IMR-90 (cell line): ENCODE measurements at regions not wholly inside any gene's neighbourhood (a gene's known extent, or its start where the extent isn't known, plus 50 kb on each side); places are given as distances from the start of the nearest gene placed in this dataset.

Experiments
- BHLHE40 ChIP-seq: fragments of 150-350 bp; IDR thresholded peaks from 2 replicates; pipeline ENCODE4 v1.6.1; 2016; ENCODE audit warnings: mild to moderate bottlenecking, low read depth, low read length
- CEBPB ChIP-seq: IDR thresholded peaks from 2 replicates; pipeline ENCODE4 v1.6.1; 2012; ENCODE audit warnings: low read depth, low read length, improper control_type of control experiment
- CHD1 ChIP-seq: IDR thresholded peaks from 2 replicates; pipeline ENCODE4 v1.6.1; 2012; ENCODE audit warnings: low read depth, low read length, improper control_type of control experiment
- CTCF ChIP-seq: conservative IDR thresholded peaks from 2 replicates; pipeline ENCODE4 v1.5.1; 2012; ENCODE audit warnings: mild to moderate bottlenecking, low read depth, low read length, improper control_type of control experiment
- FOS ChIP-seq: fragments of 150-350 bp; IDR thresholded peaks from 2 replicates; pipeline ENCODE4 v1.6.1; 2016; ENCODE audit warnings: low read depth, low read length
- MXI1 ChIP-seq: IDR thresholded peaks from 2 replicates; pipeline ENCODE4 v1.6.1; 2012; ENCODE audit warnings: low read depth, mild to moderate bottlenecking, low read length, moderate library complexity, borderline replicate concordance
- NFE2L2 ChIP-seq: fragments of 150-350 bp; IDR thresholded peaks from 2 replicates; pipeline ENCODE4 v1.6.1; 2016; ENCODE audit warnings: low read depth, mild to moderate bottlenecking, low read length
- POLR2A ChIP-seq: IDR thresholded peaks from 2 replicates; pipeline ENCODE4 v1.6.1; 2012; ENCODE audit warnings: mild to moderate bottlenecking, low read depth, low read length
- RCOR1 ChIP-seq: IDR thresholded peaks from 2 replicates; pipeline ENCODE4 v1.6.1; 2012; ENCODE audit warnings: mild to moderate bottlenecking, low read length, improper control_type of control experiment; ENCODE audit not compliant: insufficient replicate concordance
- SMC3 ChIP-seq: fragments of 150-350 bp; IDR thresholded peaks from 2 replicates; pipeline ENCODE4 v1.6.1; 2016; ENCODE audit warnings: low read depth, mild to moderate bottlenecking, antibody characterized with exemption, low read length, moderate library complexity
- USF2 ChIP-seq: fragments of 150-350 bp; IDR thresholded peaks from 2 replicates; pipeline ENCODE4 v1.6.1; 2017; ENCODE audit warnings: mild to moderate bottlenecking, antibody characterized with exemption, low read length, low read depth
- TF ChIP-seq, protein P1 (sequence below): fragments of 150-350 bp; IDR thresholded peaks from 2 replicates; pipeline ENCODE4 v1.6.1; 2016; ENCODE audit warnings: low read depth, mild to moderate bottlenecking, low read length, moderate library complexity, borderline replicate concordance

DNA sequence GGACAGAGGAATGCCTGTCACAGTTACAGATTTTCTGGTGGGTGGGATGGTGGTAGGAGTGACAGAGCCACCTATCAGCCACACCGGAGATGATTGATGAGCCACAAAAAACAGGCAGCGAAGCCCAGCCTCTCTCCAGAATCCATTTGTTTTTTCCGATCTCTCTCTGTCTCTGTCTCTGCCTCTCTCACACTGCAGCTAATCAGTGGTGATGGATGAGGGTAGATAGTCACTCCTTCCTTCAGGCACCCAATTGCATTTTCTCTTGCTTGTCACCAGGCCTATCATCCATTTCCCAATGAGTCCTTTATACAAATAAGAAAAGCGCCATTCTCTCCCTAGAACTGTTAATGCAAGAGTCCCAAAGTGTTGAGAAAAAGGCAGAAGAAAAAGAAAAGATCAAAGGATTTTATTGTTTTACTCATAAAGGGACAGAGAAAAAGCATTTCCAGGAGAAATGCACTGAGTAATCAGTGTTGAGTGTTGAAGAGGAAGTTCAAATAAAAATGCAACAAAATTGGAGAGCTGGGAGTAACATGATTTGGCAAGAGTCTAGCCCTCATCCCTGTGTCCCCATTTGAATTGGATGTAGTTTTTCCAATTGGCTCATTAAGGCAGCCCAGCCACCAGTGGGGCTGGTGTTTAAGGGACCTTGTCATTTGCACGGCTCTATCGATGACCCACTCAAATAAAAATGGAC lies 1089.3 kb downstream of the TUSC7 start:
- TF ChIP-seq CTCF = no peak
- TF ChIP-seq, protein P1, sequence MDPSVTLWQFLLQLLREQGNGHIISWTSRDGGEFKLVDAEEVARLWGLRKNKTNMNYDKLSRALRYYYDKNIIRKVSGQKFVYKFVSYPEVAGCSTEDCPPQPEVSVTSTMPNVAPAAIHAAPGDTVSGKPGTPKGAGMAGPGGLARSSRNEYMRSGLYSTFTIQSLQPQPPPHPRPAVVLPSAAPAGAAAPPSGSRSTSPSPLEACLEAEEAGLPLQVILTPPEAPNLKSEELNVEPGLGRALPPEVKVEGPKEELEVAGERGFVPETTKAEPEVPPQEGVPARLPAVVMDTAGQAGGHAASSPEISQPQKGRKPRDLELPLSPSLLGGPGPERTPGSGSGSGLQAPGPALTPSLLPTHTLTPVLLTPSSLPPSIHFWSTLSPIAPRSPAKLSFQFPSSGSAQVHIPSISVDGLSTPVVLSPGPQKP = no peak
- no peak for TF ChIP-seq POLR2A
- no peak for TF ChIP-seq RCOR1
- TF ChIP-seq MXI1 = no peak
- TF ChIP-seq NFE2L2 = no peak
- no peak for TF ChIP-seq FOS
- TF ChIP-seq USF2 = no peak
- TF ChIP-seq BHLHE40 = no peak
- TF ChIP-seq CEBPB = no peak
- no peak for TF ChIP-seq CHD1
- TF ChIP-seq SMC3 = no peak
